HepG2 (cell line): ENCODE measurements at regions not wholly inside any gene's neighbourhood (a gene's known extent, or its start where the extent isn't known, plus 50 kb on each side); places are given as distances from the start of the nearest gene placed in this dataset.

Experiments
- ATAC-seq: fragments of 200-7000 bp; cut with Tn5 transposase; 3 replicates; pipeline ENCODE4 v1.9.1; 2020; ENCODE audit warnings: mild to moderate bottlenecking, moderate library complexity
- BruUV-seq: library from RNA; stranded (reverse); fragments of 400-500 nt; replicated peaks from 2 replicates; lab custom pipeline; 2021; lab: Mats Ljungman, UMichigan
- CTCF ChIA-PET: fragments of 300-600 bp; formaldehyde crosslinking; extraction: SDS; loops from one replicate; lab custom pipeline; 2021; ENCODE audit warnings: low total read pairs, inconsistent platforms, low intra/inter-chr PET ratio; lab: Yijun Ruan, JAX
- POLR2A ChIA-PET: fragments of 350-600 bp; sonication (Branson Sonifier 250); formaldehyde crosslinking; loops from one replicate; lab custom pipeline; 2020; ENCODE audit warnings: antibody characterized with exemption, inconsistent platforms; lab: Yijun Ruan, JAX
- DNase-seq: peaks from one replicate; pipeline ENCODE4 v3.0.0-alpha.2; 2015; ENCODE audit warnings: low spot score
- FAIRE-seq: peaks from 3 replicates; lab custom pipeline; 2011; peaks lifted over from hg19 to GRCh38; lab: Jason Lieb, UNC
- H2AFZ ChIP-seq: one replicate; pipeline ENCODE4 v1.6.1; 2011; ENCODE audit warnings: low read length, inconsistent platforms
- H3K27ac ChIP-seq: fragments of 300-600 bp; 3 replicates; pipeline ENCODE4 v1.8.0; 2011; ENCODE audit warnings: mixed run types, mild to moderate bottlenecking, mixed read lengths, low read length, inconsistent platforms; ENCODE audit not compliant: insufficient read depth; ENCODE audit errors: extremely low read length
- H3K27me3 ChIP-seq, 2 experiments: fragments of 200-600 bp in 1 of 2; 2 replicates in 1 of 2; 3 replicates in 1 of 2; pipeline versions ENCODE4 v1.6.0 to v1.8.0; 2011; ENCODE audit warnings: low read length in 2 of 2, mild to moderate bottlenecking in 2 of 2, moderate library complexity in 2 of 2, inconsistent platforms in 1 of 2; ENCODE audit not compliant: insufficient read depth in 2 of 2, control insufficient read depth in 1 of 2
- H3K36me3 ChIP-seq, 2 experiments: fragments of 200-600 bp in 1 of 2; replicated peaks in 1 of 2; 2 replicates in 1 of 2; 3 replicates in 1 of 2; pipeline versions ENCODE4 v1.5.1 to v1.8.0; 2011; ENCODE audit warnings: low read length in 2 of 2, inconsistent platforms in 1 of 2; ENCODE audit not compliant: insufficient read depth in 2 of 2, control insufficient read depth in 1 of 2
- H3K4me1 ChIP-seq: 2 replicates; pipeline ENCODE4 v1.5.1; 2012; ENCODE audit warnings: low read length, inconsistent platforms; ENCODE audit not compliant: insufficient read depth
- H3K4me2 ChIP-seq: 2 replicates; pipeline ENCODE4 v1.6.0; 2011; ENCODE audit warnings: low read depth, low read length, inconsistent platforms
- H3K4me3 ChIP-seq, 3 experiments: fragments of 200-600 bp in 1 of 3; sonication (generic), shearing (Covaris generic) in 1 of 3; replicated peaks in 1 of 3; 2 replicates each; pipeline ENCODE4 v1.5.1; 2011 to 2016; ENCODE audit warnings: low read length in 3 of 3, inconsistent platforms in 2 of 3, low read depth in 2 of 3, mild to moderate bottlenecking in 2 of 3, control low read depth in 1 of 3, mixed read lengths in 1 of 3; ENCODE audit not compliant: insufficient read depth in 1 of 3
- H3K79me2 ChIP-seq: one replicate; pipeline ENCODE4 v1.6.1; 2011; ENCODE audit warnings: low read length, inconsistent platforms; ENCODE audit not compliant: insufficient read depth
- H3K9ac ChIP-seq: 2 replicates; pipeline ENCODE4 v1.6.0; 2011; ENCODE audit warnings: mild to moderate bottlenecking, low read depth, low read length, inconsistent platforms; ENCODE audit not compliant: insufficient read depth
- H3K9me3 ChIP-seq: 2 replicates; pipeline ENCODE4 v1.5.1; 2012; ENCODE audit warnings: mild to moderate bottlenecking, low read length
- H4K20me1 ChIP-seq: 2 replicates; pipeline ENCODE4 v1.6.0; 2011; ENCODE audit warnings: inconsistent platforms, mild to moderate bottlenecking, low read length, moderate library complexity; ENCODE audit not compliant: insufficient read depth
- ATF4 ChIP-seq, 2 experiments: fragments of 450-650 bp in 1 of 2; sonication (generic) in 1 of 2; formaldehyde crosslinking; IDR thresholded peaks; 2 replicates each; pipeline versions ENCODE4 v1.5.0 to v1.8.0; 2020 to 2022; ENCODE audit warnings: mild to moderate bottlenecking in 1 of 2, missing genetic modification reagents in 1 of 2
- ATM ChIP-seq: fragments of 450-650 bp; IDR thresholded peaks from 2 replicates; pipeline ENCODE4 v1.7.1; 2017; ENCODE audit warnings: mild to moderate bottlenecking, borderline replicate concordance
- MIXL1 ChIP-seq: IDR thresholded peaks from 2 replicates; pipeline ENCODE4 v1.6.1; 2016
- MXD3 ChIP-seq: IDR thresholded peaks from 2 replicates; pipeline ENCODE4 v1.6.1; 2016; ENCODE audit warnings: mild to moderate bottlenecking, missing biosample characterization, missing genetic modification reagents
- PBX3 ChIP-seq: sonication (generic); formaldehyde crosslinking; IDR thresholded peaks from 2 replicates; pipeline ENCODE4 v1.8.1; 2023; ENCODE audit warnings: missing genetic modification reagents, inconsistent platforms, borderline replicate concordance
- SP1 ChIP-seq, 2 experiments: fragments of 450-650 bp in 1 of 2; sonication (generic) in 1 of 2; formaldehyde crosslinking in 1 of 2; IDR thresholded peaks; 2 replicates each; pipeline versions ENCODE4 v1.4.0 to v1.6.1; 2016 to 2020; ENCODE audit warnings: missing genetic modification reagents in 1 of 2
- TBX3 ChIP-seq: fragments of 450-650 bp; IDR thresholded peaks from 2 replicates; pipeline ENCODE4 v1.6.1; 2017; ENCODE audit warnings: antibody characterized with exemption, mild to moderate bottlenecking, inconsistent platforms, borderline replicate concordance
- U2AF1 ChIP-seq: fragments of 200-400 bp; formaldehyde crosslinking; optimal IDR thresholded peaks from 2 replicates; pipeline ENCODE3; 2017; ENCODE audit warnings: mild to moderate bottlenecking, low read depth, low read length
- ZBTB49 ChIP-seq: sonication (generic); formaldehyde crosslinking; IDR thresholded peaks from 2 replicates; pipeline ENCODE4 v1.4.0; 2020; ENCODE audit warnings: missing genetic modification reagents, borderline replicate concordance
- ZFYVE20 ChIP-seq: sonication (generic); formaldehyde crosslinking; IDR thresholded peaks from 2 replicates; pipeline ENCODE4 v1.8.0; 2023; ENCODE audit warnings: low read depth, mild to moderate bottlenecking, moderate library complexity, missing genetic modification reagents, borderline replicate concordance
- ZNF207 ChIP-seq: fragments of 450-650 bp; IDR thresholded peaks from 2 replicates; pipeline ENCODE4 v1.6.1; 2016; ENCODE audit warnings: antibody characterized with exemption, borderline replicate concordance
- ZNF280D ChIP-seq: sonication (generic); formaldehyde crosslinking; IDR thresholded peaks from 2 replicates; pipeline ENCODE4 v1.5.1; 2020; ENCODE audit warnings: mild to moderate bottlenecking, missing genetic modification reagents
- ZNF790 ChIP-seq: sonication (generic); formaldehyde crosslinking; IDR thresholded peaks from 2 replicates; pipeline ENCODE4 v1.8.0; 2022; ENCODE audit warnings: missing genetic modification reagents, mild to moderate bottlenecking, borderline replicate concordance
- WGBS: methylation state at CpG from one replicate; pipeline ENCODE4 v1.1.6; 2017; ENCODE audit warnings: low lambda C conversion rate; 5-methylcytosine and 5-hydroxymethylcytosine counted together
- in situ Hi-C: cut with HindIII; loops from 2 replicates; pipeline ENCODE4 v1.10.0; 2017; ENCODE audit warnings: low pct_unique_long_range_greater_than_20kb; ENCODE audit not compliant: extremely low pct_ligation_motif_present
- intact Hi-C: fragments of 100-400 bp; cut with micrococcal nuclease; formaldehyde crosslinking; loops from one replicate; pipeline ENCODE4 v1.10.0; 2022; ENCODE audit not compliant: unreplicated experiment

GRCh38 chr2:191577605-191578004, 100.3 kb upstream of the NABP1 start (continued):
- no peak for TF ChIP-seq ZBTB49 (CRISPR knock-in tag)
- TF ChIP-seq TBX3: no peak
- TF ChIP-seq U2AF1: no peak
- TF ChIP-seq ZNF790 (CRISPR knock-in tag): no peak
- no peak for TF ChIP-seq MXD3 (CRISPR knock-in tag)
- no peak for TF ChIP-seq ATF4 (CRISPR knock-in tag; IDR thresholded peaks at IDR 0.05)
- no peak for TF ChIP-seq ZNF207
- TF ChIP-seq ZFYVE20 (CRISPR knock-in tag): no peak
- TF ChIP-seq, all 625 proteins: peak for 0

GRCh38 chr2:191578031-191578430, 99.9 kb upstream of the NABP1 start:
- H2AFZ ChIP-seq: no peak overlapping the region
- no peak overlapping the region for H3K4me3 ChIP-seq
- ChIA-PET CTCF (no interaction called here), POLR2A (no interaction called here)
- no peaks in the 10 kb centered on the region for H4K20me1 ChIP-seq
- DNase-seq (no peak), ATAC-seq (no peak), FAIRE-seq (no peak)
- H3K4me1 ChIP-seq: no peaks in the 10 kb centered on the region
- WGBS: 63% methylated on average over 3 of the region's 3 CpGs
- no peaks in the 10 kb centered on the region for H3K36me3 ChIP-seq
- no peak overlapping the region for H3K27ac ChIP-seq
- H3K9ac ChIP-seq: no peak overlapping the region
- intact Hi-C loops: no loop called here
- H3K79me2 ChIP-seq: no peaks in the 10 kb centered on the region
- no TSS peak for BruUV-seq
- H3K4me2 ChIP-seq: no peak overlapping the region
- in situ Hi-C loops: no loop called here
- no peaks in the 10 kb centered on the region for H3K27me3 ChIP-seq
- H3K9me3 ChIP-seq: no peaks in the 10 kb centered on the region
- TF ChIP-seq ZNF280D (CRISPR knock-in tag) (no peak), PBX3 (no peak), SP1 (IDR thresholded peaks at IDR 0.05) (no peak), SP1 (CRISPR knock-in tag; IDR thresholded peaks at IDR 0.05) (no peak), MIXL1 (no peak), ATM (no peak)
